HG03432 (cell line): ENCODE measurements at regions not wholly inside any gene's neighbourhood (a gene's known extent, or its start where the extent isn't known, plus 50 kb on each side); places are given as distances from the start of the nearest gene placed in this dataset.

Source experiments
- ATAC-seq: cut with Tn5 transposase; IDR thresholded peaks from one replicate; pipeline ENCODE4 v1.9.1; 2021; ENCODE audit warnings: mild to moderate bottlenecking, moderate library complexity; ENCODE audit not compliant: unreplicated experiment

DNA sequence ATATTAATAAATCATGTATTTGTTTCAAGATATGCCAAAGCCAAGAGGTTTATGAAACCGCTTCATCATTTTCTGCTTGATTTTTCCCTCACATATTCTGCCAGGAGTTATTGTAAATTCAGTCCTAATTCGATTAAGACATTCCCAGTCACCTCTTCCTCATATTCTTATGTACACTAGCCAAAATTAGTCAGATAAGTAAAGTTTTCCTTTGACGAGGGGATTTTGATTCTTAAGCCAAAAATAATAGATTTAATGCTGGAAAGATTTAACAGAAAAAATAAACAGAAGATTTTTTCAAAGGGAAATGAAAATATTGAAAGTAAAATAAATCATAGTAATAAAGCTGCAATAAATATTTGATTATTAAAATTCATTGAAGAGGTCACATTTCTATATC is 51.0 kb upstream of the VEGFC start:
- no peak for ATAC-seq

GRCh38 chr4:176844448-176844847 is 51.7 kb upstream of the VEGFC start:
- no peak for ATAC-seq

DNA sequence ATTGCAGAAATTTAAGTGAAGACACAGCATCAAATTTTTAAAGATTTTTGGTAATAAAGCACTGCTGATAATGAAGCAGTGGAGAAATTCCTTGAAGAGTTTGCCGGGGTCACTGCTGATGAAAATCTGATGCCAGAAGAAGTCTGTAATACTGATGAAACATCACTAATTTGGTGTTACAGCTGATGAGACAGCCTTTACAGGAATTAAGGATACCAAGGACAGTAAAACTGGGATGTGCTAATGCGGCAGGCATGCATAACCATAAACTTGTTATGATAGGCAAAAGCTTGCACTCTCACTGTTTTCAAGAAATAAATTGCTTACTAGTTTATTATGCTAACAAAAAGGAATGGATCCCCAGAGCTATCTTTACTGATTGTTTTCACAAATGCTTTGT is 52.9 kb upstream of the VEGFC start:
- ATAC-seq, result no peak

GRCh38 chr4:176849076-176849475 is 56.4 kb upstream of the VEGFC start:
- no peak for ATAC-seq

GRCh38 chr4:176850436-176850835 is 57.7 kb upstream of the VEGFC start:
- no peak for ATAC-seq

DNA sequence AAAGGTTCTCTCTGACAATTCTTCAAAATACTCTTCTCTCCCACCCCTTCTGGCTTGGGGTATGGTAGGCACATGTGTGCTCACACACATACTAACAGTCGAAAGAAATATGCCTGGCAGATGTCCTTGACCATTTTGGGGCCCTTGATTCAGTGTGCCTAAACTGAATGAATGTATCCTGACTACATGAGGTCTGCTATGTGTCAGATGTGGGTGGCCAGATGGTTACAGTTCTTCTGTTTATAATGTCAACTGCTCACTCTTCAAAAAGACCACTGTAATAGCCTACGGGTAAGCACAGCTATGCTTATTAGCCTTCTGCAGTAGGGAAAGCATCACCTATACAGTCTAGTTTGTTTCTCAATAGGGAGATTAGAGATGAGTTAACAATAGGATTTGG is 63.7 kb upstream of the VEGFC start:
- ATAC-seq, result no peak

GRCh38 chr4:176858839-176859238 is 66.1 kb upstream of the VEGFC start:
- ATAC-seq, result no peak

DNA sequence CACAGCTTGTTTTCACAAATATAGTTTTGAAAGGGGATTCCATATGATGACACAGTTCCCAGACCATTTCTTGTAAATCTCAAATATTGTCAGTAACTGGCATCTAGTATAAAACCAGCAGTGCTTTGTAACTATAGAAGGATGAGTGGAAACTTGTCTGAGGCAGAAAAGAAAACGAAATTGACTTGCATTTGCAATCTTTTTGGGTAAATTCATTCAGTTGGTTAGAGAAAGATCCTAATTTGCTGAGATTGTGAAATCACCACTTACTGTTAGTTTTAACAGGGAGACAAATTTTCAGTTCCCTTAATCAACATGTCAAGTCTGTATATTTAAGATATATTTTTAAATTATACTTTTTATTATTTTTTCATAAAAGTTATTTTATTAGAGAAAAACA is 71.5 kb upstream of the VEGFC start:
- no peak for ATAC-seq

DNA sequence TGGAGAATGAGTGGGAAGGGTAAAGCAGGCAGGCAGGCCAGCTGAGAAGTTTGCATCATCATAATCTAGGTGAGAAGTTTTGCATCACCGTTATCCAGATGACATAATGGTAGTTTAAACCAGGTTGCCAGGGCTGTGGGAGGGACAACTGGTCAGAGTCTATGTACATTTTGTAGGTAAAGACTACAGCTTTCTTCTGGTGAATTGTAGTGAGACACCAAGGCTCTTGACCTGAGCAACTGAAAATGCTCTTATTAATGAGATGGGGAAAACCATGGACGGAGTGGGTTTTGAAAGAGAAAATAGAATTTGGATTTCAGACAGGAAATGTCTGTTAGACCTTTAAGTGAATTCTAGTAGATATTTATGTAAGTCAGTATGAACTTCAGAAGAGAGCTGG is 76.0 kb upstream of the VEGFC start:
- peak; percentile 60 for ATAC-seq

- ATAC-seq, result no peak
These were observed 79.7 kb upstream of the VEGFC start for GRCh38 chr4:176872461-176872860.

- ATAC-seq, result no peak
These were observed 82.2 kb upstream of the VEGFC start for GRCh38 chr4:176874721-176875445.

DNA sequence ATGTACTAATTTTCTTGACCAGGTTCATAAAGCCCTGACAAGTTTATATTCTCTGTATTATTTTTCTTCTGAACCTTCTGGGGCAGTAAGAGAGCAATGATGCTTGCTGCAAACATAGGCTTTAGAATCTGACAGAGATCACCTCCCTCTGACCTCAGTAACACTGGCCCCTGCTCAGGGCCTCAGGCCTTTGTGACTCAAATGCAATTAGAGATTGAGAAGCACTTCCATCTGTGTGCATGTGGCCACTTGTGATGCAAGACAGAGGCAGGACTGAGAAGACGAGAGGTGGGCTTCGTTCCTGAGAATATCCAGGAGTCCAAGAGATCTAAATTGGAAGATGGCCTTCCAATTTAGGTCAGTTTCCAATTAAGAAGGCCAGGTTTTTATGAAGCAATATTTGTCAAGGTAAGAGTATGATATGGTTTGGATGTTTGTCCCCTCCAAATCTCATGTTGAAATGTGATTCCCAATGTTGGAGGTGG is 82.8 kb upstream of the VEGFC start:
- ATAC-seq, result no peak

DNA sequence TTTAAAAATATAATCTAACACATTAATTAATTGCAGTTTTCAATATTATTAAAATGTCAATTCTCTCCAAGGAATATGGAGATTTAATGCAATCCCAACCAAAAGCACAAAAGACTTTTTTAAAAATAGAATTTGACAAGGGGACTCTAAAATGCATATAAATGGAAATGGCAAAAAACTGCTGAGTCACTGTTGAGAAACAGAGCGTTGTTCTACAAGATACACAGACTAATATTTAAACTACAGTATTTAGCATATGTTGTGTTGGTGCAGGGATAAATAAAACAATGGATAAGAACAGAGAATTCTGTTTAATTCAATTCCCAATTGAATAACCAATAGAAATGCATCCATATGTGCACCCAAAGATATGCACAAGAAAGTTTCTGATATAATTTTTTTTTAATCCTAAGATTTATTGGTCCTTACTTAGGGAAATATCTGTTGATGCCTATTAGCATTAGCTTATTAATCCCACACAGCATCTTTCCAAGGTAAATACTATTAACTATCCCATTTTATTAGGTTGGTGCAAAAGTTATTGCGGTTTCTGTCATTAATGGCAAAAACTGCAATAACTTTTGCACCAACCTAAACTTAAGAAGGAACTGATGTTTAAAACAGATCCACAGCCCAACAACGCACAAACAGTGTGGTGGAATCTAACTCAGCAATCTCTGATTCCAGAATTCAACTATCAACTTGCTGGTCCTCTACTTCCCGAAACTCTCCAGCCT is 86.8 kb upstream of the VEGFC start:
- ATAC-seq, result no peak

GRCh38 chr4:176882206-176882605 is 89.5 kb upstream of the VEGFC start:
- no peak for ATAC-seq

GRCh38 chr4:176883108-176883550 is 90.4 kb upstream of the VEGFC start:
- no peak for ATAC-seq

DNA sequence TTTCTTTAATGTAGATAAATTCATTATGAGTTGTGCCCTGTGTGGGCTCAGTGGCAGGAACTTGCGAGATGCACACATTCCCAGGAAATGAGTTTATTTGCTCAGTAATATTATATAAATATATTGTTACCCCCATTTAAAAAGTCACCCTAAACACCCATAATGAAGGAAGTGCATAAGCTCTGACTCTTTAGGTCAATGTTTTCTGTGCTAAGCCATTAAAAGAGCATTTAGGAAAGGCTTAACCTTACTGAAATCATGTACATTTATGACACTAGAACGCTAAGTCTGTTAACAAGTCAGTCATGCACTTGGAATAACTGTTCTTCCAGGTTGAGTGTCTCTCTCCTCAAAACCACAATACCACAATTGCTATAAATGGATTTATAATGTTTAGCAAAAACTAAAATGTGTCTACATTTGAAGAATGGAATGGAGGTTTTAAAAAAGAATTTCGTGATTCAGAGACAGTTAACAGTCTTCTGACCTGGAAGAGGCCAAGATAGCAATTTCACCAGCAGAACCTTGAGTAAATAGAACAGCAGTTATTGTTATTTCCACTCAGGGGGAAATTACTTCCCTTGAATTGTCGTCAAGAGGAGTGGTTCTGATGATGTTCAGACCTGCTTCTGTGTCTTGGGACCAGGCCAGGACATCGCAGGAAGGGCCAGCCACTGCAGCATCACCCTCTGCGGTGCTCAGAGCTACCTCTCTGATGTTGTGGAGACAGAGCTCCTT is 91.1 kb upstream of the VEGFC start:
- ATAC-seq, result no peak

GRCh38 chr4:176885224-176885623 is 92.5 kb upstream of the VEGFC start:
- no peak for ATAC-seq

GRCh38 chr4:176886135-176886534 is 93.4 kb upstream of the VEGFC start:
- no peak for ATAC-seq

DNA sequence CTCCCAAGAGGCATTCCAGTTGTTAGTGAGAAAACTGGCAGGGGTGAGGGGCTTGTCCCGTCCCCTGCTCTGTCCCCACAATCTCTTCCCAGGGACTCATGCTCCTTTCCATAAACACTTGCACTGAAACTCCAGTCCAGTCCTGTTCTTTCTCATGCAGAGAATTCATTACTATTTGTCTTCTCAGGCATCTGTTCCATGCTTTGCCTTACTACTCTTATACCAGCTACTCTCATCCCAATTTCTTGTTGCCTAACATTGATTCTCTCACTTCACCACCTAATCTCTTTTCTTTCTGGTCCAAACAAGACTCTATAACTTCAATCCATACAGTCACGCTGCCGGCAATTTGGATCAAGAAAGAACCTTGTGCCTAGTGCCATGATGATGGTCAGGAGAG is 97.1 kb upstream of the VEGFC start:
- no peak for ATAC-seq

DNA sequence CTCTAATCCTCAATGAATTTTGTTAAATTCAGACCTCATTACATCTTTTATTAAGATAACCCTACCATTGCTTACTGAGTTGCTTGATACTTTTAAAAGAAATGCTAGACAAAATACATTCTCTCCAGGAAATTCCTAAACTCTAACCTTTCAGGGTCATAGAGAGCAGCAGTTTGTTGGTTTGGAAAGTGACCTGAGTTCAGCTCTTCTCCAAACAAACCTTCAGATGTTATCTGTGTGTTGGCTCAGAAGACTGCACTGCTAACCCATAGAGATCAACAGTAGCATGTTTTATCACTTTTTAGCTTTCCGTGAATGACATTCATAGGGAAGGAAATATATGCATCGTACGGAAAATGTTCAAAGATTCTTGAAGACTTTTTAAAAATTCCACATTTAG is 101.8 kb upstream of the VEGFC start:
- no peak for ATAC-seq

GRCh38 chr4:176896211-176896610 is 103.5 kb upstream of the VEGFC start:
- no peak for ATAC-seq

DNA sequence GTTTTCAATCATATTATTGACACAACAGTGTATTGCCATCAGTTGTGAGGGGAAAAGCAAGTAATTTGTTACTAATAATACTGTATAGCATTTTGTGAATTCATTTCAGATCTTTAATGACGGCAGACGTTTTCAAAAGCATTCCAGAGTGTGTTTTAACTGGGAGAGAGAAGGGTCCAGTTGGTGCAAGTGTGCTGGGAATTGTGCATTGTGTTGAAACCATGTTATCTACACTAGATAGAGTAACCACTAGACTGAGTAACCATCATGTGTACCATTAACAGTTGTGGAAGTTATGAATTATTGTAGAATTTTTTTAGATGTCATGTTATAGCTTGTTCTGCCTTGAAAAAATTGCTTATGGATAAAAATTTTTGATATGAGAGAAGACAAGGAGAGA is 104.5 kb upstream of the VEGFC start:
- ATAC-seq, result no peak
